H1 (cell line): ENCODE measurements at regions not wholly inside any gene's neighbourhood (a gene's known extent, or its start where the extent isn't known, plus 50 kb on each side); places are given as distances from the start of the nearest gene placed in this dataset.

Experiments used
- BACH1 ChIP-seq: IDR thresholded peaks from 2 replicates; pipeline ENCODE4 v1.6.1; 2012; ENCODE audit warnings: low read length, improper control_type of control experiment
- CBX8 ChIP-seq: fragments of 300-800, 300-1000 bp; sonication (generic); IDR thresholded peaks from 2 replicates; pipeline ENCODE4 v1.7.1; 2016; ENCODE audit warnings: low read depth, low read length, borderline replicate concordance
- CHD7 ChIP-seq: fragments of 300-600 bp; sonication (generic); IDR thresholded peaks from 2 replicates; pipeline ENCODE4 v1.7.1; 2012; ENCODE audit warnings: low read length, moderate library complexity, mild to moderate bottlenecking, inconsistent platforms; ENCODE audit not compliant: insufficient replicate concordance
- E2F6 ChIP-seq: IDR thresholded peaks from 2 replicates; pipeline ENCODE4 v1.6.1; 2012; ENCODE audit warnings: inconsistent platforms
- HDAC2 ChIP-seq, 2 experiments: fragments of 300-600 bp in 1 of 2; sonication (generic) in 1 of 2; IDR thresholded peaks; 2 replicates each; pipeline ENCODE4 v1.6.1; 2011 to 2012; ENCODE audit warnings: low read depth in 2 of 2, low read length in 2 of 2, mild to moderate bottlenecking in 2 of 2, moderate library complexity in 2 of 2, borderline replicate concordance in 1 of 2, inconsistent platforms in 1 of 2
- HDAC6 ChIP-seq: IDR thresholded peaks from one replicate; pipeline ENCODE4 v1.7.1; 2012; ENCODE audit warnings: low read depth, mild to moderate bottlenecking, inconsistent platforms, low read length, moderate library complexity
- POU5F1 ChIP-seq: IDR thresholded peaks from 2 replicates; pipeline ENCODE4 v1.6.1; 2011; ENCODE audit warnings: low read depth, mild to moderate bottlenecking, low read length, moderate library complexity
- SAP30 ChIP-seq: fragments of 300-600 bp; sonication (generic); IDR thresholded peaks from 2 replicates; pipeline ENCODE4 v1.7.1; 2012; ENCODE audit warnings: low read length, moderate library complexity, mild to moderate bottlenecking, inconsistent platforms; ENCODE audit not compliant: insufficient read depth, insufficient replicate concordance
- TCF12 ChIP-seq: IDR thresholded peaks from 2 replicates; pipeline ENCODE4 v1.6.1; 2011; ENCODE audit warnings: low read depth, mild to moderate bottlenecking, low read length

- TF ChIP-seq CHD7 (peak; percentile 0), TCF12 (0 out of 2 replicates have a peak, but pooled peaks have one; percentile 21), CBX8 (no peak), SAP30 (no peak), BACH1 (no peak), POU5F1 (0 out of 2 replicates have a peak, but pooled peaks have one; percentile 42), E2F6 (no peak), HDAC2 (IDR thresholded peaks at IDR 0.05; ENCODE audit: borderline replicate concordance in 1 of 2, low read depth in 2 of 2, low read length in 2 of 2) (peak in 1 of 2 experiments; percentile 90; a peak in 1 of 4 replicates), HDAC6 (no peak)
Measured at GRCh38 chr2:7703048-7703447, 785.8 kb downstream of the RNF144A start (continued).
